Esophagus squamous epithelium (tissue), 5 donors: ENCODE measurements at regions not wholly inside any gene's neighbourhood (a gene's known extent, or its start where the extent isn't known, plus 50 kb on each side); places are given as distances from the start of the nearest gene placed in this dataset.

Experiments
- DNase-seq: peaks from one replicate; lab custom pipeline; 2025; lab: John Stamatoyannopoulos, UW
- H3K27ac ChIP-seq, 4 donors: fragments of 200-600 bp; sonication (generic); one replicate each; pipeline ENCODE4 v1.5.1; 2016 to 2019; ENCODE audit warnings: mild to moderate bottlenecking in 1 of 4
- H3K27me3 ChIP-seq, 4 donors: fragments of 200-600 bp; sonication (generic); 1 replicate in 3 of 4; 2 replicates in 1 of 4; pipeline versions ENCODE4 v1.5.1 to v1.6.0; 2017 to 2021; ENCODE audit warnings: antibody characterized with exemption in 1 of 4
- H3K36me3 ChIP-seq, 3 donors: fragments of 200-600 bp; sonication (generic); one replicate each; pipeline ENCODE4 v1.5.1; 2016 to 2019
- H3K4me1 ChIP-seq, 3 donors: fragments of 200-600 bp; sonication (generic); one replicate each; pipeline ENCODE4 v1.5.1; 2017 to 2019
- H3K4me3 ChIP-seq, 4 donors: fragments of 200-600 bp; sonication (generic); 1 replicate in 3 of 4; 2 replicates in 1 of 4; pipeline ENCODE4 v1.5.1; 2016 to 2019; ENCODE audit warnings: mild to moderate bottlenecking in 2 of 4, moderate library complexity in 1 of 4
- H3K9me3 ChIP-seq, 3 donors: fragments of 200-600 bp; sonication (generic); one replicate each; pipeline ENCODE4 v1.5.1; 2016 to 2019
- POLR2A ChIP-seq, 4 donors: fragments of 450-650 bp; IDR thresholded peaks; one replicate each; pipeline ENCODE4 v1.6.1; 2017; ENCODE audit warnings: antibody characterized with exemption in 4 of 4, mild to moderate bottlenecking in 4 of 4, moderate library complexity in 3 of 4
- WGBS, 2 donors: methylation state at CpG; one replicate each; pipeline ENCODE4 v1.1.5; 2018; 5-methylcytosine and 5-hydroxymethylcytosine counted together
- intact Hi-C: fragments of 100-400 bp; cut with DNase I; formaldehyde crosslinking; loops from one replicate; pipeline ENCODE4 v1.15.0; 2022
- TF ChIP-seq, protein P1 (sequence below), 6 experiments: fragments of 450-650 bp in 4 of 6; fragments of 200-600 bp in 2 of 6; sonication (generic) in 2 of 6; IDR thresholded peaks; one replicate each; pipeline ENCODE4 v1.5.1; 2016 to 2019; ENCODE audit warnings: antibody characterized with exemption in 6 of 6, mild to moderate bottlenecking in 4 of 6, moderate library complexity in 4 of 6
- donor health status: DM: yes; HTN: yes; CAD: no.

DNA sequence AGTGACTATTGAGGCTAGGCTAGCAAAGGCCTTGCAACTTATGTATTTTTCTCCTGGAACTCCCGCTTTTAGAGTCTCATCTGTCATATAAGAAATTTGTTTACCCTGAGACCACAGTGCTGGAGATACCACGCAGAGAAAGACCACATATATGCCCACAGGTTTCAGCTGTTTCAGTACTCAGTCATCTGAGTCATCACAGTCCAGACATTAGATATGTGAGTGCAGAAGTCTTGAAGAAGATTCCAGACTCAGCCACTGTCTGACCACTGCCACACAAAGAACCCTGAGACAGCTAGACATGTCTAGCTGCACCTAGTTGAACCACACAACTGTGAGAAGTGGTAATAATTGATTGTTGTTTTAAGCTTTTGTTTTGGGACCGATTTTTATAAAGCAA is 648.3 kb downstream of the EPM2A start:
- intact Hi-C loops, result no loop called here
- Histone ChIP-seq H3K27me3 (no peaks in the 10 kb centered on the region), H3K27ac (no peak overlapping the region), H3K36me3 (no peaks in the 10 kb centered on the region), H3K4me3 (no peak overlapping the region), H3K4me1 (no peaks in the 10 kb centered on the region), H3K9me3 (no peaks in the 10 kb centered on the region)
- 64 to 79% methylated on average over 3 of the region's 3 CpGs for WGBS, 2 donors
- TF ChIP-seq POLR2A (IDR thresholded peaks at IDR 0.05), result no peak
- TF ChIP-seq, protein P1, sequence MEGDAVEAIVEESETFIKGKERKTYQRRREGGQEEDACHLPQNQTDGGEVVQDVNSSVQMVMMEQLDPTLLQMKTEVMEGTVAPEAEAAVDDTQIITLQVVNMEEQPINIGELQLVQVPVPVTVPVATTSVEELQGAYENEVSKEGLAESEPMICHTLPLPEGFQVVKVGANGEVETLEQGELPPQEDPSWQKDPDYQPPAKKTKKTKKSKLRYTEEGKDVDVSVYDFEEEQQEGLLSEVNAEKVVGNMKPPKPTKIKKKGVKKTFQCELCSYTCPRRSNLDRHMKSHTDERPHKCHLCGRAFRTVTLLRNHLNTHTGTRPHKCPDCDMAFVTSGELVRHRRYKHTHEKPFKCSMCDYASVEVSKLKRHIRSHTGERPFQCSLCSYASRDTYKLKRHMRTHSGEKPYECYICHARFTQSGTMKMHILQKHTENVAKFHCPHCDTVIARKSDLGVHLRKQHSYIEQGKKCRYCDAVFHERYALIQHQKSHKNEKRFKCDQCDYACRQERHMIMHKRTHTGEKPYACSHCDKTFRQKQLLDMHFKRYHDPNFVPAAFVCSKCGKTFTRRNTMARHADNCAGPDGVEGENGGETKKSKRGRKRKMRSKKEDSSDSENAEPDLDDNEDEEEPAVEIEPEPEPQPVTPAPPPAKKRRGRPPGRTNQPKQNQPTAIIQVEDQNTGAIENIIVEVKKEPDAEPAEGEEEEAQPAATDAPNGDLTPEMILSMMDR (IDR thresholded peaks at IDR 0.05), result no peak
- no peak for DNase-seq

DNA sequence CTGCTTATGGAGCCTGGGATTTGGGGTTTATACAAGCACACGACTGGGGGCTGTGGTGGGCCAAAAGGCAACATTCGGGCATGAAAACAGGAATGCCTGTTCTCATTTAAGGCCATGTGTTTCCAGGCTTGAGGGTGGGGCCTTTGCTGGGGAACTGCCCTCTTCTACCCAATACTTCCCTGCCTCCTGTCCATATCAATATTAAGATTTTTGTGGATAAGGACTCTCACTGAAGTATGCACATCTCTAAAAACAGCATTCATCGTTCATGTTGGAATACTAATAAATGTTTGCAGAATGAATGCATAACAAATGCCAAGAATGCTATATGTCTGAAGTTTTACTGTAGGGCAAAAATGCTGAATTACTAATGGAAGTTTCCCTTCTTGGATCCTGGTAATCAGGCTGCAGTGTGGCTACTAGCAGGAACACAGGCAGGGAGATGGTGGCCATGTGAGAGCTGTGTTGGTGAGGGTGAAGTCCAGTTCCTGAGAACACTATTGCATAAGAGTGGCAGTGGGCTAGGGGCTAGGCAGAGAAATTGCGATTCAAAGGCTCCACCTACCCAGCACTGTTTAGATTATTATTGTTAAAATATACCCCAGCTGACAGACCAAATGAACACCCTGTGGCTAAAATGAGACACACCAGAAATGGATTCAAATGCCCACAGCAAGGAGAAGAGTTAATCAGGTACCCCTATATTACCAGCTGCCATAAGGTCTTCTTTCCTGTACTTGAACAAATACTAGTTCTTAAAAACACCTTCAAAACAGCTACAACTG is 644.3 kb downstream of the EPM2A start:
- Histone ChIP-seq H3K4me1 (no peaks in the 10 kb centered on the region), H3K9me3 (no peaks in the 10 kb centered on the region), H3K27me3 (no peaks in the 10 kb centered on the region), H3K4me3 (no peak overlapping the region), H3K27ac (no peak overlapping the region), H3K36me3 (no peaks in the 10 kb centered on the region)
- no peak for TF ChIP-seq POLR2A (IDR thresholded peaks at IDR 0.05)
- TF ChIP-seq, protein P1 (IDR thresholded peaks at IDR 0.05), result no peak
- intact Hi-C loops, result no loop called here
- WGBS, 2 donors, result 70 to 79% methylated on average over 4 of the region's 4 CpGs
- DNase-seq, result no peak

DNA sequence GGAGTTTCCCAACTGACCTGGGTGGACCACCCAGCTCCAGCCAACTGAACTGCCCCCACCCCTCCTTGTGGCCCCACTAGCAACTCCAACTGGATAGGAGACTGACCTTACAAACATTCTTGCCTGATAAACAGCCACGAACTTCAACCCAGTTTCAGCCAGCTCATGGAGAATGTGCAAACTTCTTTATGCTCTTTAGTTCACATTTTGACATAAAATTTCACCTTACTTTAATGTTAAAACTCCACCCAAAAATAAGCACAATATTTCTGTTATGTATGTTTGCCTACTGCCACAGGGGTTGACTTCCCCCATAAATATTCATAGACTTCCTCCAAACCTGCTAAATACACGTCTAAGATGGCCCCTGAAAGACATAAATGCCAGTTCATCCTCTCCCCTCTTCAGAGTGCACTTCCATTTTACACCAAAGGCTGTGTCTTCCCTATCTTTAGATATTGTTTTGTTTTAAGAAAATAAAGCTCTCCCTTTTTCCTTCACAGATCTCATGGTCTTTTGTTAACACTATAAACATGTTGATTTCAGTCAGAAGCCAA is 643.7 kb downstream of the EPM2A start:
- DNase-seq, result no peak
- Histone ChIP-seq H3K9me3 (no peaks in the 10 kb centered on the region), H3K36me3 (no peaks in the 10 kb centered on the region), H3K27ac (no peak overlapping the region), H3K27me3 (no peaks in the 10 kb centered on the region), H3K4me1 (no peaks in the 10 kb centered on the region), H3K4me3 (no peak overlapping the region)
- 52 to 71% methylated on average over 2 of the region's 2 CpGs for WGBS, 2 donors
- intact Hi-C loops, result no loop called here
- TF ChIP-seq, protein P1 (IDR thresholded peaks at IDR 0.05), result no peak
- TF ChIP-seq POLR2A (IDR thresholded peaks at IDR 0.05), result no peak

DNA sequence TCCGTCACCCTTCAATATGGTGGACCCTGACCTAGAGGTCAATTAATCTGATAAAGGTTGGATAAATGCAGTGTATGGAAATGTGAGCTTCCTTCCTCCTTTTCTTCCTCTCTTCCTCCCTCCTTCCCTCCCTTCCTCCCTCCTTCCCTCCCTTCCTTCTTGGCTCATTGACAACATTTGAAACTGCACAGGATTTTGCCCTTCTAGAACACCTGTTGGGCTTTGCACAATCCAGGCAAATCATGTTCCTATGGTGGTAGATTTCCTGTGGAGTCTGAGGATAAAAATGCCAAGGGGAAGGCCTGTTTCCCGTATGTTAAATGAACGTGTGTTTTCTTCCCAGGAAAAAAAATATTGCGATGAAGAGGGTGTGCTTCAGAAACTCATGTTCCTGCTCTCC is 642.8 kb downstream of the EPM2A start:
- no peak for DNase-seq
- Histone ChIP-seq H3K27ac (no peak overlapping the region), H3K9me3 (peaks cover 0 to 7% (median 0%) of the 10 kb centered on the region in 3 donors), H3K27me3 (no peaks in the 10 kb centered on the region), H3K36me3 (no peaks in the 10 kb centered on the region), H3K4me1 (no peaks in the 10 kb centered on the region), H3K4me3 (no peak overlapping the region)
- TF ChIP-seq POLR2A (IDR thresholded peaks at IDR 0.05), result no peak
- TF ChIP-seq, protein P1 (IDR thresholded peaks at IDR 0.05), result no peak
- intact Hi-C loops, result no loop called here
- WGBS, 2 donors, result 82 to 88% methylated on average over 4 of the region's 4 CpGs

DNA sequence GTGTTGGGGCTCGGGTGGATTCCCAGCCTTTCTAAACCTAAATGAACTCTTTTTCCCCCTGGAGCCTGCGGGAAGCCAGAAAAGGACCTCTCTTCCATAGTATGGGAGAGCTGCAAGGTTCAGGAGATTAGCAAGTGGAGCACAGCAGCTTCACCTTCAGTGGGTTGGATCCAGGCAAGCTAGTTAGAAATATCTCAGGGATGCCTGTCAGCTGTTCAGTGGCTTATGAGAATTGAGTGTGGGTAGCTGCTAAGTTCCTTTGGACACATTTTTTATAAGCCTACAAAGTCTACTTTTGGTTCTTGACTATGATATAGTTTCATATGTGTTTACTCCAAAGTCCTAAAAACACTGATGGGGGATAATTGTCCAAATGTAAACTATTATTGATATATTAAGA is 642.1 kb downstream of the EPM2A start:
- peaks cover 0 to 14% (median 3%) of the 10 kb centered on the region in 3 donors for H3K9me3 ChIP-seq
- TF ChIP-seq, protein P1 (IDR thresholded peaks at IDR 0.05), result no peak
- no peak for TF ChIP-seq POLR2A (IDR thresholded peaks at IDR 0.05)

More for the DNA sequence above, 642.1 kb downstream of the EPM2A start:
- Histone ChIP-seq H3K4me3 (no peak overlapping the region), H3K27me3 (no peaks in the 10 kb centered on the region), H3K4me1 (no peaks in the 10 kb centered on the region), H3K36me3 (no peaks in the 10 kb centered on the region), H3K27ac (no peak overlapping the region)
- no peak for DNase-seq
- intact Hi-C loops, result no loop called here
- 72 to 94% methylated on average over 2 of the region's 2 CpGs for WGBS, 2 donors
